ENCODE measurements at regions not wholly inside any gene's neighbourhood (a gene's known extent, or its start where the extent isn't known, plus 50 kb on each side); places are given as distances from the start of the nearest gene placed in this dataset.

- TF ChIP-seq POLR2A (IDR thresholded peaks at IDR 0.05) (no peak), CTCF (IDR thresholded peaks at IDR 0.05) (no peak)
These were observed 173.7 kb upstream of the DOK6 start for GRCh38 chr18:69226971-69227370.

All from heart left ventricle (tissue), 13 donors.